Mesothelial cell of epicardium (in vitro differentiated cells): ENCODE measurements at regions not wholly inside any gene's neighbourhood (a gene's known extent, or its start where the extent isn't known, plus 50 kb on each side); places are given as distances from the start of the nearest gene placed in this dataset.

Experiments
- DNase-seq, 2 experiments: peaks; one replicate each; pipeline ENCODE4 v3.0.0; 2021; ENCODE audit warnings: low spot score in 2 of 2; ENCODE audit not compliant: unreplicated experiment in 2 of 2
- H3K27ac Mint-ChIP-seq: 2 replicates; pipeline ENCODE4 v1.8.0; 2021; ENCODE audit warnings: mixed read lengths
- H3K27me3 Mint-ChIP-seq: 2 replicates; pipeline ENCODE4 v1.8.0; 2021; ENCODE audit warnings: low read depth, mixed read lengths
- H3K36me3 Mint-ChIP-seq: 2 replicates; pipeline ENCODE4 v1.8.0; 2021; ENCODE audit warnings: mixed read lengths
- H3K4me1 Mint-ChIP-seq: 2 replicates; pipeline ENCODE4 v1.8.0; 2021; ENCODE audit warnings: mixed read lengths
- H3K4me3 Mint-ChIP-seq: 2 replicates; pipeline ENCODE4 v1.8.0; 2021; ENCODE audit warnings: mild to moderate bottlenecking, moderate library complexity, mixed read lengths
- H3K9me3 Mint-ChIP-seq: 2 replicates; pipeline ENCODE4 v1.8.0; 2021; ENCODE audit warnings: mixed read lengths
- TF ChIP-seq, protein P1 (sequence below): fragments of 200-600 bp; sonication (generic); IDR thresholded peaks from one replicate; pipeline ENCODE4 v1.5.0; 2021; ENCODE audit warnings: antibody characterized with exemption; ENCODE audit not compliant: unreplicated experiment

GRCh38 chr13:50476577-50477285 is 366.8 kb downstream of the DLEU7 start:
- TF ChIP-seq, protein P1, sequence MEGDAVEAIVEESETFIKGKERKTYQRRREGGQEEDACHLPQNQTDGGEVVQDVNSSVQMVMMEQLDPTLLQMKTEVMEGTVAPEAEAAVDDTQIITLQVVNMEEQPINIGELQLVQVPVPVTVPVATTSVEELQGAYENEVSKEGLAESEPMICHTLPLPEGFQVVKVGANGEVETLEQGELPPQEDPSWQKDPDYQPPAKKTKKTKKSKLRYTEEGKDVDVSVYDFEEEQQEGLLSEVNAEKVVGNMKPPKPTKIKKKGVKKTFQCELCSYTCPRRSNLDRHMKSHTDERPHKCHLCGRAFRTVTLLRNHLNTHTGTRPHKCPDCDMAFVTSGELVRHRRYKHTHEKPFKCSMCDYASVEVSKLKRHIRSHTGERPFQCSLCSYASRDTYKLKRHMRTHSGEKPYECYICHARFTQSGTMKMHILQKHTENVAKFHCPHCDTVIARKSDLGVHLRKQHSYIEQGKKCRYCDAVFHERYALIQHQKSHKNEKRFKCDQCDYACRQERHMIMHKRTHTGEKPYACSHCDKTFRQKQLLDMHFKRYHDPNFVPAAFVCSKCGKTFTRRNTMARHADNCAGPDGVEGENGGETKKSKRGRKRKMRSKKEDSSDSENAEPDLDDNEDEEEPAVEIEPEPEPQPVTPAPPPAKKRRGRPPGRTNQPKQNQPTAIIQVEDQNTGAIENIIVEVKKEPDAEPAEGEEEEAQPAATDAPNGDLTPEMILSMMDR, result no peak
- no peak overlapping the region for H3K4me3 Mint-ChIP-seq
- H3K4me1 Mint-ChIP-seq, result no peaks in the 10 kb centered on the region
- no peaks in the 10 kb centered on the region for H3K36me3 Mint-ChIP-seq
- H3K9me3 Mint-ChIP-seq, result no peaks in the 10 kb centered on the region
- DNase-seq, result no peak
- H3K27me3 Mint-ChIP-seq, result peaks cover 2% of the 10 kb centered on the region
- H3K27ac Mint-ChIP-seq, result no peak overlapping the region

DNA sequence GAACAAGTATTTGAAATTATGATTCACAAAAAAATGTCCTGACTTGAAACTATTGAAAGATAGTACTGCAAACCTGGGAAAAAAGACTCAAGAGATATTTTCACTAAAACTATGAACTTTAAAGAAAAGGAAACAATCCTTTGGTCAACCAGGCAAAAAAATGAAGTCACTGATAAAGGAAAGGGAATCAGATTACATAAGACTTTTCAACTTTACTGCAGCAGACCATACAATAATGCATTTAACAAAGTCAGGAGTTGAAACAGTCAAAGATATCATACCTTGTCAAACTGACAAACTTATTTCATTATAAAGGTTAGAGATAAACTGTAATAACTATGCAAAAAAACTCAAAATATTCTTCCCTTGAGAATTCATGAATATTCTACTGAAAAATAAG is 361.6 kb downstream of the DLEU7 start:
- Mint-ChIP-seq H3K27ac (no peak overlapping the region), H3K4me3 (no peak overlapping the region), H3K4me1 (peaks cover 16% of the 10 kb centered on the region), H3K9me3 (no peaks in the 10 kb centered on the region), H3K36me3 (no peaks in the 10 kb centered on the region), H3K27me3 (no peaks in the 10 kb centered on the region)
- TF ChIP-seq, protein P1, result no peak
- DNase-seq, result no peak

- Mint-ChIP-seq H3K4me1 (peaks cover 18% of the 10 kb centered on the region), H3K4me3 (no peak overlapping the region), H3K27me3 (no peaks in the 10 kb centered on the region), H3K9me3 (peaks cover 5% of the 10 kb centered on the region), H3K27ac (no peak overlapping the region), H3K36me3 (no peaks in the 10 kb centered on the region)
- no peak for DNase-seq
- TF ChIP-seq, protein P1, result no peak
Observed at GRCh38 chr13:50483416-50483815, 360.1 kb downstream of the DLEU7 start.

GRCh38 chr13:50484472-50485113 is 358.9 kb downstream of the DLEU7 start:
- TF ChIP-seq, protein P1, result no peak
- Mint-ChIP-seq H3K36me3 (no peaks in the 10 kb centered on the region), H3K4me3 (no peak overlapping the region), H3K4me1 (peaks cover 18% of the 10 kb centered on the region), H3K9me3 (peaks cover 5% of the 10 kb centered on the region), H3K27ac (no peak overlapping the region), H3K27me3 (no peaks in the 10 kb centered on the region)
- no peak for DNase-seq

- no peak for DNase-seq
- Mint-ChIP-seq H3K4me3 (no peak overlapping the region), H3K9me3 (peaks cover 5% of the 10 kb centered on the region), H3K4me1 (peaks cover 18% of the 10 kb centered on the region), H3K36me3 (no peaks in the 10 kb centered on the region), H3K27me3 (no peaks in the 10 kb centered on the region), H3K27ac (no peak overlapping the region)
- TF ChIP-seq, protein P1, result no peak
Observed at GRCh38 chr13:50485979-50486935, 357.2 kb downstream of the DLEU7 start.
